Spleen (tissue), 11 donors: ENCODE measurements at regions not wholly inside any gene's neighbourhood (a gene's known extent, or its start where the extent isn't known, plus 50 kb on each side); places are given as distances from the start of the nearest gene placed in this dataset.

Source experiments
- DNase-seq: peaks from one replicate; pipeline ENCODE4 v3.0.0-alpha.2; 2020
- H3K27ac ChIP-seq, 8 donors: fragments of 200-600 bp; sonication (generic) in 7 of 8; 1 replicate in 4 of 8; 2 replicates in 4 of 8; pipeline versions ENCODE4 v1.5.0 to v1.8.0; 2016 to 2021; ENCODE audit warnings: inconsistent platforms in 4 of 8, mild to moderate bottlenecking in 4 of 8, moderate library complexity in 1 of 8
- H3K27me3 ChIP-seq, 7 donors: fragments of 200-600 bp; sonication (generic) in 6 of 7; replicated peaks in 1 of 7; 1 replicate in 4 of 7; 2 replicates in 3 of 7; pipeline versions ENCODE4 v1.5.0 to v1.8.0; 2016 to 2021; ENCODE audit warnings: inconsistent platforms in 3 of 7, mild to moderate bottlenecking in 1 of 7
- H3K36me3 ChIP-seq, 6 donors: fragments of 200-600 bp; sonication (generic) in 5 of 6; 1 replicate in 4 of 6; 2 replicates in 2 of 6; pipeline versions ENCODE4 v1.5.0 to v1.8.0; 2016 to 2021; ENCODE audit warnings: inconsistent platforms in 2 of 6
- H3K4me1 ChIP-seq, 6 donors: fragments of 200-600 bp; sonication (generic) in 5 of 6; 1 replicate in 3 of 6; 2 replicates in 3 of 6; pipeline versions ENCODE4 v1.5.0 to v1.8.0; 2016 to 2021; ENCODE audit warnings: inconsistent platforms in 3 of 6
- H3K4me3 ChIP-seq, 8 donors: fragments of 200-600 bp; sonication (generic) in 7 of 8; 1 replicate in 4 of 8; 2 replicates in 4 of 8; pipeline versions ENCODE4 v1.5.0 to v1.8.0; 2016 to 2021; ENCODE audit warnings: inconsistent platforms in 4 of 8, mild to moderate bottlenecking in 4 of 8, moderate library complexity in 2 of 8
- H3K9me3 ChIP-seq, 8 donors: fragments of 200-600 bp; sonication (generic) in 7 of 8; 1 replicate in 4 of 8; 2 replicates in 4 of 8; pipeline versions ENCODE4 v1.5.0 to v1.8.0; 2016 to 2021; ENCODE audit warnings: inconsistent platforms in 4 of 8
- POLR2A ChIP-seq, 3 donors: fragments of 450-650 bp; IDR thresholded peaks; one replicate each; pipeline ENCODE4 v1.5.1; 2017; ENCODE audit warnings: antibody characterized with exemption in 3 of 3, mild to moderate bottlenecking in 1 of 3
- POLR2AphosphoS5 ChIP-seq, 3 donors: sonication (generic); formaldehyde crosslinking; IDR thresholded peaks; one replicate each; pipeline ENCODE4 v1.5.1; 2017; ENCODE audit warnings: antibody characterized with exemption in 3 of 3
- WGBS, 5 donors: extraction: QIAGEN DNeasy Blood & Tissue Kit in 3 of 5; methylation state at CpG; one replicate each; pipeline versions ENCODE4 v1.1.5 to v1.1.7; 2013 to 2018; 5-methylcytosine and 5-hydroxymethylcytosine counted together
- intact Hi-C: fragments of 100-400 bp; cut with DNase I; formaldehyde crosslinking; loops from one replicate; pipeline ENCODE4 v1.15.0; 2023; ENCODE audit warnings: low total_unique reads
- TF ChIP-seq, protein P1 (sequence below), 11 experiments: fragments of 200-600 bp in 7 of 11; fragments of 450-650 bp in 4 of 11; sonication (generic) in 4 of 11; IDR thresholded peaks in 8 of 11; conservative IDR thresholded peaks in 3 of 11; 1 replicate in 7 of 11; 2 replicates in 4 of 11; pipeline versions ENCODE4 v1.4.0 to v1.8.0; 2016 to 2021; ENCODE audit warnings: antibody characterized with exemption in 11 of 11, inconsistent platforms in 4 of 11, mild to moderate bottlenecking in 1 of 11
- donor health status: healthy with polysubstance abuse.
- donor health status: DM: no; HTN: no; CAD: no; lungs with moderate emphysema.
- donor health status: DM: no; HTN: no; CAD: no.
- donor health status: Bipolar disorder and iron deficiency.
- donor health status: healthy.
- donor health status: DM: no; HTN: no; CAD: no.
- donor health status: DM: yes; HTN: yes; CAD: no.

GRCh38 chr2:234691968-234692955 lies 195.4 kb upstream of the ARL4C start:
- Histone ChIP-seq H3K27me3 (peaks cover 0 to 23% (median 0%) of the 10 kb centered on the region in 7 donors), H3K27ac (no peak overlapping the region), H3K4me3 (no peak overlapping the region), H3K4me1 (peaks cover 0 to 19% (median 11%) of the 10 kb centered on the region in 6 donors), H3K9me3 (peaks cover 2 to 28% (median 18%) of the 10 kb centered on the region in 8 donors), H3K36me3 (no peaks in the 10 kb centered on the region)
- DNase-seq: no peak
- TF ChIP-seq, protein P1, sequence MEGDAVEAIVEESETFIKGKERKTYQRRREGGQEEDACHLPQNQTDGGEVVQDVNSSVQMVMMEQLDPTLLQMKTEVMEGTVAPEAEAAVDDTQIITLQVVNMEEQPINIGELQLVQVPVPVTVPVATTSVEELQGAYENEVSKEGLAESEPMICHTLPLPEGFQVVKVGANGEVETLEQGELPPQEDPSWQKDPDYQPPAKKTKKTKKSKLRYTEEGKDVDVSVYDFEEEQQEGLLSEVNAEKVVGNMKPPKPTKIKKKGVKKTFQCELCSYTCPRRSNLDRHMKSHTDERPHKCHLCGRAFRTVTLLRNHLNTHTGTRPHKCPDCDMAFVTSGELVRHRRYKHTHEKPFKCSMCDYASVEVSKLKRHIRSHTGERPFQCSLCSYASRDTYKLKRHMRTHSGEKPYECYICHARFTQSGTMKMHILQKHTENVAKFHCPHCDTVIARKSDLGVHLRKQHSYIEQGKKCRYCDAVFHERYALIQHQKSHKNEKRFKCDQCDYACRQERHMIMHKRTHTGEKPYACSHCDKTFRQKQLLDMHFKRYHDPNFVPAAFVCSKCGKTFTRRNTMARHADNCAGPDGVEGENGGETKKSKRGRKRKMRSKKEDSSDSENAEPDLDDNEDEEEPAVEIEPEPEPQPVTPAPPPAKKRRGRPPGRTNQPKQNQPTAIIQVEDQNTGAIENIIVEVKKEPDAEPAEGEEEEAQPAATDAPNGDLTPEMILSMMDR (IDR thresholded peaks at IDR 0.05 in 8 of 11, conservative IDR thresholded peaks at IDR 0.05 in 3 of 11): no peak
- TF ChIP-seq POLR2A (IDR thresholded peaks at IDR 0.05) (no peak), POLR2AphosphoS5 (IDR thresholded peaks at IDR 0.05) (no peak)
- 73 to 82% (median 75%) methylated on average over 6 of the region's 6 CpGs for WGBS, 5 donors
- intact Hi-C loops: no loop called here

DNA sequence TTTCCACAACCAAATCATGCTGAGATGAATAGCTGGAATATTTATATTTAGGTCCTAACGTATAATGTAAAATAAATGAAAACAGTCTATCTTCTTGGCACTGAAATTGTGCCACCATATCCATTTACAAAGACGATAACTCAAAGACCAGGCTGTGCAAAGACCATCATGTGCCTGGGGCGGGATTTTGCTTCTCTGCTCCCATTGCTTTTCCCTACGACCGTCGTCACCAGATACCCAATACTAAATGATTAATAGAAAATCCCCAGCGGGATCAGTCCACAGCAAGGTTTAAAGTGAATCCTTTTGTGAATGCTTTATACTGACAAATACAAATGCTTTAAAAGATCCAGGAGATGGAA lies 194.3 kb upstream of the ARL4C start:
- Histone ChIP-seq H3K4me3 (no peak overlapping the region), H3K27ac (no peak overlapping the region), H3K27me3 (peaks cover 0 to 26% (median 0%) of the 10 kb centered on the region in 7 donors), H3K4me1 (peaks cover 0 to 19% (median 11%) of the 10 kb centered on the region in 6 donors), H3K9me3 (peaks cover 0 to 17% (median 7%) of the 10 kb centered on the region in 8 donors), H3K36me3 (no peaks in the 10 kb centered on the region)
- TF ChIP-seq POLR2A (IDR thresholded peaks at IDR 0.05): no peak
- TF ChIP-seq POLR2AphosphoS5 (IDR thresholded peaks at IDR 0.05): no peak
- TF ChIP-seq, protein P1 (IDR thresholded peaks at IDR 0.05 in 8 of 11, conservative IDR thresholded peaks at IDR 0.05 in 3 of 11): no peak
- 22 to 35% (median 26%) methylated on average over 7 of the region's 7 CpGs for WGBS, 5 donors
- no peak for DNase-seq
- intact Hi-C loops: no loop called here

GRCh38 chr2:234690569-234691213 lies 193.8 kb upstream of the ARL4C start:
- no peak overlapping the region for H3K27ac ChIP-seq
- intact Hi-C loops: no loop called here
- peaks cover 0 to 26% (median 0%) of the 10 kb centered on the region in 7 donors for H3K27me3 ChIP-seq
- peaks cover 0 to 19% (median 11%) of the 10 kb centered on the region in 6 donors for H3K4me1 ChIP-seq
- 5 to 16% (median 12%) methylated on average over 7 to 8 of the region's 8 CpGs for WGBS, 5 donors
- no peaks in the 10 kb centered on the region for H3K36me3 ChIP-seq
- no peak for DNase-seq
- TF ChIP-seq, protein P1 (IDR thresholded peaks at IDR 0.05 in 8 of 11, conservative IDR thresholded peaks at IDR 0.05 in 3 of 11): no peak
- TF ChIP-seq POLR2A (IDR thresholded peaks at IDR 0.05): no peak
- no peak for TF ChIP-seq POLR2AphosphoS5 (IDR thresholded peaks at IDR 0.05)
- H3K4me3 ChIP-seq: no peak overlapping the region
- peaks cover 0 to 14% (median 4%) of the 10 kb centered on the region in 8 donors for H3K9me3 ChIP-seq
